K562 (cell line): ENCODE measurements at regions not wholly inside any gene's neighbourhood (a gene's known extent, or its start where the extent isn't known, plus 50 kb on each side); places are given as distances from the start of the nearest gene placed in this dataset.

Experiments used
- ATAC-seq: fragments of 200-7000 bp; cut with Tn5 transposase; 3 replicates; pipeline ENCODE4 v1.9.1; 2020; ENCODE audit warnings: moderate library complexity
- BruUV-seq: library from RNA; stranded (reverse); fragments of 400-500 nt; replicated peaks from 2 replicates; lab custom pipeline; 2021; lab: Mats Ljungman, UMichigan
- CTCF ChIA-PET: fragments of 300-600 bp; formaldehyde crosslinking; extraction: SDS; loops from one replicate; lab custom pipeline; 2021; ENCODE audit warnings: low intra/inter-chr PET ratio; lab: Yijun Ruan, JAX
- POLR2A ChIA-PET: fragments of 300-600, 350-650 bp; sonication (Branson Sonifier 250); formaldehyde crosslinking; extraction: SDS; loops from one replicate; lab custom pipeline; 2021; ENCODE audit warnings: antibody characterized with exemption, inconsistent platforms; lab: Yijun Ruan, JAX
- DNase-seq, 4 experiments: peaks; one replicate each; pipeline versions ENCODE4 v3.0.0 to v3.0.0-alpha.2; 2011 to 2018; ENCODE audit warnings: low spot score in 3 of 4, mixed read lengths in 3 of 4; ENCODE audit errors: extremely low read depth in 1 of 4
- FAIRE-seq: peaks from 2 replicates; lab custom pipeline; 2011; peaks lifted over from hg19 to GRCh38; lab: Jason Lieb, UNC
- H2AFZ ChIP-seq: 2 replicates; pipeline ENCODE4 v1.6.0; 2011; ENCODE audit warnings: low read depth, low read length, control low read depth, inconsistent platforms
- H3K27ac ChIP-seq: fragments of 200-600 bp; 3 replicates; pipeline ENCODE4 v1.8.0; 2011; ENCODE audit warnings: low read depth, mild to moderate bottlenecking, control low read depth, inconsistent platforms, low read length, moderate library complexity, mixed read lengths; ENCODE audit errors: extremely low read depth
- H3K27me3 ChIP-seq, 2 experiments: fragments of 300-600 bp in 1 of 2; 2 replicates in 1 of 2; 3 replicates in 1 of 2; pipeline versions ENCODE4 v1.6.0 to v1.8.0; 2011; ENCODE audit warnings: inconsistent platforms in 2 of 2, low read length in 2 of 2, mild to moderate bottlenecking in 1 of 2, mixed read lengths in 1 of 2, moderate library complexity in 1 of 2; ENCODE audit not compliant: control insufficient read depth in 2 of 2, insufficient read depth in 2 of 2
- H3K36me3 ChIP-seq: fragments of 300-600 bp; 3 replicates; pipeline ENCODE4 v1.8.0; 2011; ENCODE audit warnings: mild to moderate bottlenecking, low read length, inconsistent platforms; ENCODE audit not compliant: control insufficient read depth, insufficient read depth
- H3K4me1 ChIP-seq, 2 experiments: fragments of 200-600 bp in 1 of 2; replicated peaks in 1 of 2; 2 replicates in 1 of 2; 3 replicates in 1 of 2; pipeline versions ENCODE4 v1.5.1 to v1.8.0; 2011; ENCODE audit warnings: inconsistent platforms in 2 of 2, low read length in 2 of 2, mild to moderate bottlenecking in 1 of 2, mixed read lengths in 1 of 2, moderate library complexity in 1 of 2; ENCODE audit not compliant: control insufficient read depth in 2 of 2, insufficient read depth in 2 of 2
- H3K4me2 ChIP-seq: 2 replicates; pipeline ENCODE4 v1.6.1; 2011; ENCODE audit warnings: low read length, control low read depth, inconsistent platforms, mixed read lengths; ENCODE audit not compliant: insufficient read depth
- H3K4me3 ChIP-seq: fragments of 200-600 bp; sonication (generic), shearing (Covaris generic); 2 replicates; pipeline ENCODE4 v1.5.1; 2016; ENCODE audit warnings: control low read depth, inconsistent platforms
- H3K79me2 ChIP-seq: fragments of 200-600 bp; 3 replicates; pipeline ENCODE4 v1.8.0; 2011; ENCODE audit warnings: low read length, inconsistent platforms; ENCODE audit not compliant: control insufficient read depth, insufficient read depth
- H3K9ac ChIP-seq, 2 experiments: 2 replicates each; pipeline versions ENCODE4 v1.6.0 to v1.6.1; 2011; ENCODE audit warnings: low read depth in 2 of 2, low read length in 2 of 2, control low read depth in 1 of 2, inconsistent platforms in 1 of 2, mild to moderate bottlenecking in 1 of 2, mixed read lengths in 1 of 2; ENCODE audit not compliant: insufficient read depth in 1 of 2
- H3K9me1 ChIP-seq: one replicate; pipeline ENCODE4 v1.6.0; 2011; ENCODE audit warnings: inconsistent platforms, mild to moderate bottlenecking, low read length, moderate library complexity; ENCODE audit not compliant: control insufficient read depth, insufficient read depth
- H3K9me3 ChIP-seq: replicated peaks from 2 replicates; pipeline ENCODE4 v1.5.1; 2011; ENCODE audit warnings: low read depth, low read length, inconsistent platforms; ENCODE audit not compliant: control insufficient read depth, insufficient read depth
- H4K20me1 ChIP-seq: replicated peaks from 2 replicates; pipeline ENCODE4 v1.6.1; 2011; ENCODE audit warnings: low read length, inconsistent platforms, mixed read lengths; ENCODE audit not compliant: control insufficient read depth, insufficient read depth
- CBX2 ChIP-seq: fragments of 200-600 bp; sonication (generic); IDR thresholded peaks from one replicate; pipeline ENCODE4 v1.6.1; 2012; ENCODE audit warnings: mild to moderate bottlenecking, low read length, inconsistent platforms; ENCODE audit not compliant: insufficient read depth, poor library complexity, severe bottlenecking
- HLTF ChIP-seq: fragments of 450-650 bp; IDR thresholded peaks from 2 replicates; pipeline ENCODE4 v1.6.1; 2016
- RAD21 ChIP-seq, 2 experiments: fragments of 250-450 bp in 1 of 2; fragments of 450-650 bp in 1 of 2; sonication (Bioruptor Pico) in 1 of 2; formaldehyde crosslinking in 1 of 2; IDR thresholded peaks in 1 of 2; conservative IDR thresholded peaks in 1 of 2; 2 replicates each; pipeline versions ENCODE4 v1.4.0 to v1.8.0; 2020 to 2022; ENCODE audit warnings: mild to moderate bottlenecking in 2 of 2, moderate library complexity in 1 of 2
- WGBS: fragments of 100-300 bp; shearing (Covaris generic); methylation state at CpG from one replicate; pipeline ENCODE4 v1.1.6; 2016; ENCODE audit warnings: low coverage, mixed read lengths; ENCODE audit not compliant: insufficient coverage; ENCODE audit errors: missing lambda C conversion rate; 5-methylcytosine and 5-hydroxymethylcytosine counted together
- in situ Hi-C: fragments of 300-500 bp; cut with MboI; formaldehyde crosslinking; loops from 4 replicates; pipeline ENCODE4 v1.15.0; 2018; ENCODE audit warnings: inconsistent platforms, mixed read lengths
- intact Hi-C: fragments of 100-400 bp; cut with micrococcal nuclease; formaldehyde crosslinking; loops from 2 replicates; pipeline ENCODE4 v1.14.2; 2022
- TF ChIP-seq, protein P1 (sequence below): sonication (generic); formaldehyde crosslinking; IDR thresholded peaks from 2 replicates; pipeline ENCODE4 v1.9.0; 2022; ENCODE audit warnings: mild to moderate bottlenecking, missing genetic modification reagents
- TF ChIP-seq, protein P2 (sequence below), 3 experiments: IDR thresholded peaks in 2 of 3; conservative IDR thresholded peaks in 1 of 3; 2 replicates each; pipeline ENCODE4 v1.5.1; 2011 to 2012; ENCODE audit warnings: low read length in 3 of 3, mild to moderate bottlenecking in 3 of 3, control low read depth in 2 of 3, improper control_type of control experiment in 1 of 3, inconsistent platforms in 1 of 3, low read depth in 1 of 3, mixed read lengths in 1 of 3, moderate library complexity in 1 of 3; ENCODE audit not compliant: insufficient read depth in 2 of 3

DNA sequence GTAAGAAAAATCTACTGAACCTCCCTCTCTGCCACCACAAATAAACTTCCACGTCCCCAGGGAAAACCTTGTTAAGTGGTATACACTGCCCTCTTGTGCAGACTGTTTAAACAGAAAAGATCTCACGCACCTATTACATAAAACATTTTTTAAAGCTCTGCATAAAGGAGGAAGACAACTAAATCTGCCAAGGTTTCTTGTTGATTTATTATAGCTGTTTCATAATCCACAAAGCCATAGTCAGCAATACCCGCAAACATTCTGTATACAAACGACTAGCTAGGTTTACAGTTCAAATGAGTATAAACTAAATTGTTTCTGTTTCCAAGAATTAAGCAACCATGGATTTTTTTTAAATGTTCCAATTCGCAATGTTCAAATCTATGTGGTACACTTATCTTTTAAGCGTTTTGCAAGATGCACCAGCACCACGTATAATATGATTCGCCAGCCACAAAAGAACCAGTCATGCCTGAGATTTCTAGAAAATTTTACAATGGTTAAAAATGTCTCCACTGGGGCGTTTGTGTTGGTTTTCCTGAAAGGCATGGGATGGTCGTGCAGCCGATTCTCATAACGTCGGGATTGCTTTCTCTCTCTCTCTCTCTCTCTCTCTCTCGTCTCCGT, 164.6 kb downstream of the PRKX start:
- no peaks in the 10 kb centered on the region for H3K36me3 ChIP-seq
- no peaks in the 10 kb centered on the region for H3K79me2 ChIP-seq
- ATAC-seq = no peak
- FAIRE-seq = no peak
- intact Hi-C loops (no loop called here), in situ Hi-C loops (no loop called here)
- H2AFZ ChIP-seq = no peak overlapping the region
- no peak overlapping the region for H3K9ac ChIP-seq
- no peaks in the 10 kb centered on the region for H3K9me1 ChIP-seq
- no peak overlapping the region for H3K4me3 ChIP-seq
- 4% methylated on average over 10 of the region's 15 CpGs for WGBS
- H3K4me1 ChIP-seq = no peaks in the 10 kb centered on the region; a peak in 2 of 5 replicates
- ChIA-PET CTCF (interaction anchor here (0.6 kb wide), 1 partner anchor 696 kb away, joined by 3 read pairs; no protein-coding TSS in a partner anchor), POLR2A (interaction anchor here (0.6 kb wide), 1 partner anchor 421 kb away, joined by 3 read pairs; no protein-coding TSS in a partner anchor)
- no peaks in the 10 kb centered on the region for H4K20me1 ChIP-seq
- no TSS peak for BruUV-seq
- no peaks in the 10 kb centered on the region for H3K9me3 ChIP-seq
- H3K27me3 ChIP-seq = peaks cover 0 to 6% of the 10 kb centered on the region in 2 experiments; a peak in 2 of 5 replicates
- H3K4me2 ChIP-seq = no peak overlapping the region
- TF ChIP-seq, protein P1, sequence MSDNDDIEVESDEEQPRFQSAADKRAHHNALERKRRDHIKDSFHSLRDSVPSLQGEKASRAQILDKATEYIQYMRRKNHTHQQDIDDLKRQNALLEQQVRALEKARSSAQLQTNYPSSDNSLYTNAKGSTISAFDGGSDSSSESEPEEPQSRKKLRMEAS (CRISPR knock-in tag) = no peak
- TF ChIP-seq HLTF = no peak
- no peak for TF ChIP-seq CBX2
- TF ChIP-seq, protein P2, sequence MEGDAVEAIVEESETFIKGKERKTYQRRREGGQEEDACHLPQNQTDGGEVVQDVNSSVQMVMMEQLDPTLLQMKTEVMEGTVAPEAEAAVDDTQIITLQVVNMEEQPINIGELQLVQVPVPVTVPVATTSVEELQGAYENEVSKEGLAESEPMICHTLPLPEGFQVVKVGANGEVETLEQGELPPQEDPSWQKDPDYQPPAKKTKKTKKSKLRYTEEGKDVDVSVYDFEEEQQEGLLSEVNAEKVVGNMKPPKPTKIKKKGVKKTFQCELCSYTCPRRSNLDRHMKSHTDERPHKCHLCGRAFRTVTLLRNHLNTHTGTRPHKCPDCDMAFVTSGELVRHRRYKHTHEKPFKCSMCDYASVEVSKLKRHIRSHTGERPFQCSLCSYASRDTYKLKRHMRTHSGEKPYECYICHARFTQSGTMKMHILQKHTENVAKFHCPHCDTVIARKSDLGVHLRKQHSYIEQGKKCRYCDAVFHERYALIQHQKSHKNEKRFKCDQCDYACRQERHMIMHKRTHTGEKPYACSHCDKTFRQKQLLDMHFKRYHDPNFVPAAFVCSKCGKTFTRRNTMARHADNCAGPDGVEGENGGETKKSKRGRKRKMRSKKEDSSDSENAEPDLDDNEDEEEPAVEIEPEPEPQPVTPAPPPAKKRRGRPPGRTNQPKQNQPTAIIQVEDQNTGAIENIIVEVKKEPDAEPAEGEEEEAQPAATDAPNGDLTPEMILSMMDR (IDR thresholded peaks at IDR 0.05 in 2 of 3, conservative IDR thresholded peaks at IDR 0.05 in 1 of 3; ENCODE audit: insufficient read depth in 2 of 3, low read depth in 1 of 3, low read length in 3 of 3) = peak in 1 of 3 experiments; percentile 19; a peak in 2 of 6 replicates
- peak in 1 of 2 experiments; percentile 28; a peak in 2 of 4 replicates for TF ChIP-seq RAD21 (CRISPR knock-in tag; conservative IDR thresholded peaks at IDR 0.05 in 1 of 2, IDR thresholded peaks at IDR 0.05 in 1 of 2)
- no peak for DNase-seq
- H3K27ac ChIP-seq = no peak overlapping the region
